Mononuclear cell (primary cell): ENCODE measurements at regions not wholly inside any gene's neighbourhood (a gene's known extent, or its start where the extent isn't known, plus 50 kb on each side); places are given as distances from the start of the nearest gene placed in this dataset.

ENCODE experiments used
- H3K27me3 ChIP-seq: 2 replicates; pipeline ENCODE4 v1.6.0; 2011; ENCODE audit warnings: low read length, control low read depth; ENCODE audit not compliant: insufficient read depth
- H3K4me1 ChIP-seq: 2 replicates; pipeline ENCODE4 v1.5.1; 2011; ENCODE audit warnings: mild to moderate bottlenecking, low read length, control low read depth; ENCODE audit not compliant: insufficient read depth
- H3K4me3 ChIP-seq: 2 replicates; pipeline ENCODE4 v1.5.1; 2011; ENCODE audit warnings: mild to moderate bottlenecking, low read length, moderate library complexity
- H3K9me3 ChIP-seq: 2 replicates; pipeline ENCODE4 v1.5.1; 2011; ENCODE audit warnings: low read depth, mild to moderate bottlenecking, control low read depth, low read length

- no peak overlapping the region for H3K4me3 ChIP-seq
- H3K9me3 ChIP-seq: no peaks in the 10 kb centered on the region
- peaks cover 4% of the 10 kb centered on the region for H3K4me1 ChIP-seq
- peaks cover 6% of the 10 kb centered on the region for H3K27me3 ChIP-seq
These were observed 108.2 kb upstream of the TOP3B start for GRCh38 chr22:22090650-22091399.

- H3K4me1 ChIP-seq: peaks cover 7% of the 10 kb centered on the region
- H3K27me3 ChIP-seq: peaks cover 6% of the 10 kb centered on the region
- no peak overlapping the region for H3K4me3 ChIP-seq
- no peaks in the 10 kb centered on the region for H3K9me3 ChIP-seq
These were observed 107.1 kb upstream of the TOP3B start for GRCh38 chr22:22089459-22090308.

GRCh38 chr22:22088658-22089458, 106.3 kb upstream of the TOP3B start:
- H3K27me3 ChIP-seq: peaks cover 2% of the 10 kb centered on the region
- peaks cover 7% of the 10 kb centered on the region for H3K4me1 ChIP-seq
- no peaks in the 10 kb centered on the region for H3K9me3 ChIP-seq
- H3K4me3 ChIP-seq: no peak overlapping the region

GRCh38 chr22:22087854-22088657, 105.5 kb upstream of the TOP3B start:
- H3K9me3 ChIP-seq: no peaks in the 10 kb centered on the region
- peaks cover 7% of the 10 kb centered on the region for H3K4me1 ChIP-seq
- no peak overlapping the region for H3K4me3 ChIP-seq
- H3K27me3 ChIP-seq: peaks cover 5% of the 10 kb centered on the region

- no peaks in the 10 kb centered on the region for H3K9me3 ChIP-seq
- H3K4me1 ChIP-seq: peaks cover 7% of the 10 kb centered on the region
- H3K27me3 ChIP-seq: peaks cover 5% of the 10 kb centered on the region
- no peak overlapping the region for H3K4me3 ChIP-seq
These were observed 104.0 kb upstream of the TOP3B start for GRCh38 chr22:22086501-22087158.

GRCh38 chr22:22085702-22086500, 103.3 kb upstream of the TOP3B start:
- Histone ChIP-seq H3K27me3 (peaks cover 5% of the 10 kb centered on the region), H3K4me1 (peaks cover 7% of the 10 kb centered on the region), H3K9me3 (no peaks in the 10 kb centered on the region), H3K4me3 (no peak overlapping the region)

- Histone ChIP-seq H3K9me3 (no peaks in the 10 kb centered on the region), H3K4me3 (no peak overlapping the region), H3K27me3 (peaks cover 3% of the 10 kb centered on the region), H3K4me1 (peaks cover 7% of the 10 kb centered on the region)
These were observed 101.6 kb upstream of the TOP3B start for GRCh38 chr22:22084089-22084711.

- Histone ChIP-seq H3K4me1 (peaks cover 7% of the 10 kb centered on the region), H3K27me3 (peaks cover 3% of the 10 kb centered on the region)
These were observed 100.4 kb upstream of the TOP3B start for GRCh38 chr22:22082960-22083359.

GRCh38 chr22:22082229-22082835, 99.7 kb upstream of the TOP3B start:
- peaks cover 7% of the 10 kb centered on the region for H3K4me1 ChIP-seq
- H3K4me3 ChIP-seq: no peak overlapping the region
- H3K27me3 ChIP-seq: peaks cover 6% of the 10 kb centered on the region
- H3K9me3 ChIP-seq: no peaks in the 10 kb centered on the region

More at GRCh38 chr22:22082960-22083359, 100.4 kb upstream of the TOP3B start:
- Histone ChIP-seq H3K9me3 (no peaks in the 10 kb centered on the region), H3K4me3 (no peak overlapping the region)

- H3K9me3 ChIP-seq: no peaks in the 10 kb centered on the region
- H3K4me1 ChIP-seq: no peaks in the 10 kb centered on the region
- peaks cover 6% of the 10 kb centered on the region for H3K27me3 ChIP-seq
- H3K4me3 ChIP-seq: no peak overlapping the region
These were observed 97.7 kb upstream of the TOP3B start for GRCh38 chr22:22080270-22080669.

- H3K9me3 ChIP-seq: no peaks in the 10 kb centered on the region
- H3K27me3 ChIP-seq: peaks cover 6% of the 10 kb centered on the region
- peaks cover 3% of the 10 kb centered on the region for H3K4me1 ChIP-seq
- no peak overlapping the region for H3K4me3 ChIP-seq
These were observed 97.0 kb upstream of the TOP3B start for GRCh38 chr22:22079404-22080148.

- no peak overlapping the region for H3K4me3 ChIP-seq
These were observed 95.7 kb upstream of the TOP3B start for GRCh38 chr22:22078329-22078728.

More at GRCh38 chr22:22078329-22078728, 95.7 kb upstream of the TOP3B start:
- Histone ChIP-seq H3K4me1 (peaks cover 6% of the 10 kb centered on the region), H3K9me3 (no peaks in the 10 kb centered on the region), H3K27me3 (peaks cover 3% of the 10 kb centered on the region)
